NCI-H1694 (cell line): ENCODE measurements at regions not wholly inside any gene's neighbourhood (a gene's known extent, or its start where the extent isn't known, plus 50 kb on each side); places are given as distances from the start of the nearest gene placed in this dataset.
"Not testable (repeated sequence)": the region's sequence is repeated elsewhere in the genome, so short reads cannot be mapped to it uniquely, and the experiment has no call there.

Experiments
- DNase-seq: peaks from one replicate; lab custom pipeline; 2025; lab: John Stamatoyannopoulos, UW

DNA sequence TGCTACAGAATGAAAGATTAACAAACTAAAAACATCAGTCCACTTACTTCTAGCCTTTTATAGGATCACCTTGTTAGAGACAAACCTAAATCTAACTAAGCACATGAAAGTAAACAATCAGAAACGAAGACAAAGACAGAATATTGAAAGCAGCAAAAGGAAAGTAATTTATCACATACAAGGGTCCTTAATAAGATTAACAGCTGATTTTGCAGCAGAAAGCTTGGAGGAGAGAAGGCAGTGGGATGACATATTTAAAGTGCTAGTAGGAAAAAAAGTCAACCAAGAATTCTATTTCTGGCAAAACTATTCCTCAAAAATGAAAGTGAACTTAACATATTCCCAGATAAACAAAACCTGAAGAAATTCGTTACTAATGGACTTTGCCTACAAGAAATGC lies 286.4 kb downstream of the RWDD3 start:
- DNase-seq = no peak

DNA sequence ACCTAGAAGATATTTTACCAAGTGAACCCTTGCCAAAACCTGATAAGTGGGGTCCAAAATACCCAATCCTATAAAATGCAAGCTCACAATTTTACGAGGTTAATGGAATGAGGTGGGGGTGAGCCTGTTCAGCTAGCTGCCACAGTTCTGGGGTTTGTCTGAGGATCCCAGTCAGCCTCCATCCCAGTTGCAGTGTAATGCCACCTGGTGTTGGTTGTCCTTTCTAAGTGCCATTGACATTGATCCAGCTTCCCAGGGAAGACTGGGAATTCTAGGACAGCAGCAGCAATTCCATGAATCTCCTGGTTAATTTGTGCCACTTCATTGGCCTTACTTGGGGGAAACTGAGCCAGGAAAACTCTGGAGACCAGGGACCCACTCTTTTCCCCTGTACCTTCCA lies 298.3 kb downstream of the RWDD3 start:
- DNase-seq = no peak

DNA sequence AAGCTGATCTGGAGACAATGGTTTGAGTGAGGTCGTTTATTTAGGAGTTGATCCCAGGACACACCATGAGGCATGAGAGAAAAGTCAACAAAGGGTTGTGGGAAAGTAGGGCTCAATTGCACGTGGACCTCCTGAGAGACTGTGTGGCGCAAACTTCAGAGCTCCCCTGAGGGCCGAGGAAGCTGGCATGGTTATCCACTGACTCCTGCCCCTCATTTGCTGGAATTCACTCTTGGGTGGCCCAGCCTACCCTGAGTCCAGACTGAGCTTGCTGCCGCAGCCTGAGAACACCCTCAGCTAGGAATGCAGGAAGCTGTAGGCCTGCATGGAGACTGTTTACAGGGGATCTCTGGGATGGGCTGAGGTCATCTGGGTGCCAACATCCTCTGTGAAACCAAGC lies 301.0 kb downstream of the RWDD3 start:
- no peak for DNase-seq

DNA sequence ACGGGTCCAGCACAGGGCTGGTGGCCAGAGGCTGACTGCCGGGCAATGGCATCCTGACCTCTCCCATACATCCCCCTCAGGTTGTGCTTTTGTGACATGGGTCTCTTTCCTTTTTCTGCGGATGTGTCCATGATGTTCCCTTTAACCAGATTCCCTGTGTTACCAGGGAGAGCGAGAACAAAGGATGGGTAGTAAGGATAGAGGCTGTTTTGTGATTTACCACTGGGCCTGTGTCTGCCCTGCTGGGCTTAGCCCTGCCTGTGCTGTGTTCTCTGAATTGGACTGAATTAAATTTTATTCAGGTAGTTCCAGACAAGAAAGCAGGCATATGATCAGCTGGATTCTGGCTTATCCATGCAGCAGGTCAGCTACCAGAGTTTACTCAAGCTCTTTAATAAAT lies 301.6 kb downstream of the RWDD3 start:
- no peak for DNase-seq

DNA sequence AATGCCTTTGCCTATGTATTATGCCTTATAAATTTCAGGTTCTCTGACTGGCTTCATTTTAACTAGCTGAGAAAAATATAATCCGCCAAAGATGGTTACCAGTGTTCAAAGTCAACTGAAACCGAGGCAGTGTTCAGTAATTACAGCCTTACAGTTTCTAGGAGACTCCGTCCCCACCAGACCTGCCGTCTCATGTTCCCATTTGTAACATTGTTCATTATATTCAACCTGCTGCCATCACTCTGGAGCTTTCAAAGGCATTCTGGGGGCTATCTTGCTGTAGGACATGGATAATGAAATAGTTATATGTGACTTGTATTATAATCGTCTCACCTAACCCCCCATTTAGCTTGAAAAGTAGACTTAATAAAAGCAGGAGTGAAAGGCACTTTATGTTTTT lies 302.5 kb downstream of the RWDD3 start:
- DNase-seq = no peak

DNA sequence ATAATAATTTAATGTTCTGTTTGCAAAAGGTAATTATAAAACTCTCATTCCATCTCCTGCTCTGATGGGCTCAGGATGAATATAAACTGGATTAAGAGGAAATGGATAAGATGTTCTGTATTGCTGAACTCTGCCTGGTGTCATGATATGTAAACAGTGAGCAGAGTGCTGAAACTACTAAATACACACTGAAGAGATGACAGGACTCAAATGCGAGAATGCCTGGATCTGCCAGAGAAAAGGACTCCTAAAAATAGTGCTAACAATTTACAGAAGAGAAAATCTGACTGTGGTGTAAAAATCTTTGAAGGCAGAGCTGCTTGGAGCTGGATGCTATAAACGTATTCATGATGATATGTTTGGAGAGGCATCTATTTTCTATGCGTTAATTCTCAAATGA lies 303.2 kb downstream of the RWDD3 start:
- no peak for DNase-seq

DNA sequence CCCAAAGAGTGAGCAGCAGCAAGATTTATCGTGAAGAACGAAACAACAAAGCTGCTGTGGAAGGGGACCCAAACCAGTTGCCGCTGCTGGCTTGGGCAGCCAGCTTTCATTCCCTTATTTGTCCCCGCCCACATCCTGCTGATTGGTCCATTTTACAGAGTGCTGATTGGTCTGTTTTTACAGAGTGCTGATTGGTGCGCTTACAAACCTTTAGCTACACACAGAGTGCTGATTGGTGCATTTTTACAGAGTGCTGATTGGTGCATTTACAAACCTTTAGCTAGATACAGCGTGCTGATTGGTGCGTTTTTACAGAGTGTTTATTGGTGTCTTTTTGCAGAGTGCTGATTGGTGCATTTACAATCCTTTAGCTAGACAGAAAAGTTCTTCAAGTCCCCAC lies 304.2 kb downstream of the RWDD3 start:
- not testable (repeated sequence) for DNase-seq

DNA sequence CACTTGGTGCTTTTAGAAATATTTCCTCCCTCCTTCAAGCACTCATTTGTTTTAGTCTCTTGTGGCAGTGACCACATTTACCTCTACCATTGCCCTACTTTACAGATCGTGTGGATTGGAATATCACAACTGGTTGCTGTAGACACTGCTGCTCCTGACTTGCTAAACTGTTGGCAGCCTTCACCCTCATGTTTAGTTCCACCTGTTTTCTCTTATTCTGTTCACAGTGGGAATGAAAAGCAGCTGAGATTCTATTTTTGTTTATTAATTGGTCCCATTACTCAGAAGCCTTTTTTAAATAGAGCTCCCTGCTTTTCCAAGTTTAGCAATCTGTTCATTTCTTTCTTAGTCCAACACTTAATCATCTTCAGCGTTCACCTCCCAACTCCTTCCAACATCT lies 308.9 kb downstream of the RWDD3 start:
- DNase-seq = no peak

DNA sequence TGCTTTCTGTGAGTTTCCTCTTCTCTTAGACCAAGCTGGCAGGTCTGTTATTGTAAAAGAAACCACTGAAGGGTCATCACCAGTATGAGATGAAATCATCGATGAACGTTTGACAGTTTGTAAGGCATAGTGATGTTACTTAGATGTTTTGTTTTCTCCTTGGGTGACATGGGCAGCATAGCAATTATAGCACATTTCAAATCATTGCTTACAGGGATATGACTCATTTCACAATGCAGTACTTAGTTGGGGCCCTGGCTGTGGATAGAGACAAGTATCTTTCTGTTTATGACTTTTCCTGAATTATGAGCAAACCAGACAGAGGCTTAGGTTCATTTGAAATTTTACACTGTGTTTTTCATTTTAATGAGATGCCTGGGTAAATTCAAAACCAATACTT lies 313.0 kb downstream of the RWDD3 start:
- no peak for DNase-seq

DNA sequence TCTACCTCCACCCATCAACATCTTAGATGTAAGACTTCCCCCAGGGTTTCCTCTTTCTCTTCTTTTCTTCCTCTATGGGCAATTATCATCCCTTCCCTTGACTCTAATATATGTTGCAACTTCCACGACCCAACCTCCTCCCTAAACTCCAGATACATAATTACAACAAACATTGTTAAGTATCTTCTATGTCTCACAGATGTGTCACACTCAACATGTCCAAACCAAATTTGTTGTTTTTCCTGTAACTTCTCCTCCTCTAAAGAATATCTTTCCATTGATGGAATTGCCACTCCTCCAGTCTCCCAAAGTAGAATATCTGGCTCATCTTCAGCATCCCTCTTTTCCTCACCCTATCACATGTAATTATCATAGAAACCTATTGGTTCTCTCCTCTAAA lies 314.2 kb downstream of the RWDD3 start:
- no peak for DNase-seq

DNA sequence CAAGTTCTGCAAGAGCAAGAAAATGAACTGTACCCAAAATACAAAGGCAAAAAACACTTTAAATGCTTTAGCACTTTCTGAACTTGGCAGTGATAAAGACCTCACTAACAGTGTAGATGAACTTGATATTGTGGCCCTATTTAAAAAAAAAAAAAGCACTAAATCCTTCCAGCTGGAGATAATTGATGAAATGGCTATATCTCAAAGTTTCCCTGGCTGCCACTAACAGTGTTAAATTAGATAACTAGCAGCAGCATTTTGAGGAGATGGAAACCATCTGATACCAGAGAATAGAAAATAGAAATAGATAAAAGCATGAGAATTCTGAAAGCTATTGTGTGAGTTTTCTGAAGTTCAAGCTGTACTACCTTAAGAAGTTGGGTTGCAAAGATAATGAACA lies 317.2 kb downstream of the RWDD3 start:
- no peak for DNase-seq

DNA sequence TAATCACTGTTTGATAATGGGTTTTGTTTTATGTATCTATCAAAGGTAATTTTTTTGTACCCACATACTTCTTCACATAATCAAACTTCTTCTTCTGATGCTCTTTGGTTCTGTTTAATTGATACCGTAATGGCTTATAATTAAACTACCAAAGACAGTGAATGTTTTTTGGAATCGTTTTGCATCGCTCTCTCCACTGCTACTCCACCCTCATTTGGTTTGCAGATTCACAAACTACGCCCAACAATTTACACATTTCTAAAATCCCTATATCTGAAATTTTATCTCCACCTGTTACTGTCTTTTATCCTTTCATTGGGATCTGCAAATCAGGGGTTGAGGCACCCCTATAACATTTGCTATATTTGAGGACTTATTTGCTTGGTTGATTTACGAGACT lies 319.6 kb downstream of the RWDD3 start:
- DNase-seq = no peak

DNA sequence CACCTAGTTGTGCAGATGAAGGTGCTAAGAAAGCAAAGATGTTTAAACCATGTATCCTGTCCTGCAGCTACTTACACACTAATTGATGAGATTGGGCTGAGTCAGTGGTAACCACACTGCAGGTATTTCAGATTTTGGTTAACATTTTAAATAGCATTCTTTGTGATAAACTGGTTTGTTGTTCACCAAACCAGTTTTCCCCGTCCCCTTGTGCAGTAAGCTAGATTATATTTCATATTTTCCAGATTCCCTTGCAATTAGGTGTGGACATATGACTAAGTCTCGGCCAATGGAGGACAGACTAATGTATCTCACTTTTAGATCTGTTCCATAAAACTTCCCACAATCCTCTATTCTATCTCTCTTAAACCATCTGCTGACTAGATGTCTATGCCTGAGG lies 320.4 kb downstream of the RWDD3 start:
- no peak for DNase-seq

DNA sequence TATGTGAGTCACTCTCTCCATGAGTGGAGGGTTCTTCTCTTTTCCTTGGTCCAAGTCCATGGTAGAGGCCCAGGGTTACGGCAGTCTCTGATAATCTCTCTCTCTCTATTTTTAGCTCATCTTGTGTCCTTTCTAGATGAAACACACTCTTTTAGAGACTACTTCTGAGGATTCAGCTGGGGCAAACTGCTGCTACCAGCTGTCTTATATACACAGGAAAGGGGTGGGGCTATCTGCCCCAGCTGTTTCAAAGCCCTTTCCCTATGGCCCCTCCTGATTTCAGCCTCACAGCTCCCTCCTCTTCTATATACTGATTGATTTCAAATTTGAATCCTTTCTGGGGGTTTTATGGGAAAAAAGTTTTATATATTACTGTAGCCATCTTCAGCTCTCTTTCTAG lies 324.8 kb downstream of the RWDD3 start:
- no peak for DNase-seq

DNA sequence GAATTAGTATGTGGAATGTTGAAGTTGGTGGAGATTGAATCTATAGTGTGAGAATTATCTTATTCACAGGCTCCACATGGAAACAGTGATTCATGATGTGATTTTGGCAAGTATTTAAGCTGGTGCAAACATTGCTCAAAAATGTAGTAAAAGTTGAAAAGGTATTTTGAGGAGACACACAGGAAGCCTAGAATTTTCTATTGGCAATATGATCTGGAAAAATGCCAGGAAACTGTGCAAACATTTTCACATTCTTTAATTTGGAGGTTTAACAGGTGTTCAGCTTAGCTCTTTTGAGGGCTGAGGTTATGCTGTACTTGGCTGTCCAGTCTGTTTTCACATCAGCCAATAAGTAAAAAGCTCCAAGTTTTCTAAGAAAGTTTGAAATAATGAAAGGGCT lies 327.3 kb downstream of the RWDD3 start:
- no peak for DNase-seq

DNA sequence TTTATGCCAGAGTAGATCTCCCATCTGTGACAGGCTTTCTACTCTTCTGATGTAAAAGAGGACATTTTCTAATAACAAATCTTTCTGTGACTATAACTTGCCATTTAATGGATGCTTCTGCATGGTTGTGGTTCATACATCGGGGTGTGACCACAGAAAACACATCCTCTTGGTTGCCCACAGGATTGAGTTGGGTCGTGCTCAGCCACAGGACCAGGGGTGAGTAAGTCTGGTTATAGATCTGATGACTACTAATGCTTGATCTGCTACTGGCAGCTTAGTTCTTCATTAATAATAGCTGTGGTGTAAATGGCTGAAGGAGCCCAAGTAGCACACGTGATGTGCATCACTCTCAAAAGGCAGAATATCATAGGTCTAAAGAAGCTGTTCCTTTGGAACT lies 328.2 kb downstream of the RWDD3 start:
- DNase-seq = no peak

DNA sequence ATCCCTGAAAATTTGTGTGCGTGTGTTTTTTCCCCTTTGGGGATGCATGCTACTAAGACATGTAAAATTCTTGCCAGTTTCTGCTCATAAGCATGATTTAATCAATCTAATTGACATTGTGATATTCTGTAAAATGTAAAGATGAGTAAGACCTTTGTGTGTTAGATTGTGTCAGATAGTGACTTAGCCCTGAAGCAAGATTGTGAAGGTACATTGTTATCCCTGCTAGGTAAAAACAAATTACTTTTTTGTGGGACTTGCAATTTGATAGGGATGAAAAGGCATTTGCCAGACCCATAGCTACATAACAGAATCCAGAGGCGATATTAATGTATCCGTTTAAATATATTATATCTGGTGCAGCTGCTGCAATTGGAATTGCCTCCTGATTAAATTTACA lies 338.0 kb downstream of the RWDD3 start:
- DNase-seq = no peak

DNA sequence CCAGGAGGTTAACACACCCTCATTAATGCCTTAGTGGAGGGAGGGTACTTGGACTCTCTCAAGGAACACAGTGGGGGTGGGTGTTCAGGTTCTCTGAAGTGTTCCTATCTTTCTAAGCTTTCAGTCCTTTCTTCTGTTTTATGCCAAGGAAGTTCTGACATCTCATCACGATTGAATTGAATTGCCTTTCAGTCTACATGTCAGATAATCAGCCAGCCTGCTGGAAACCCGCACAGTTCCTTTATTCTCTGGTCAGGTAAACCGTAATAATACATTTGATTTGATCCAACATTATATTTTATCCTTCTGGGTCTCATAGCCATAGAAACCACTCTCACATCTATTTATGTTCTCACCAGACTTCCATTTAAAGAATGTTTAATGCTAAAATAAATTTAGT lies 339.0 kb downstream of the RWDD3 start:
- no peak for DNase-seq

DNA sequence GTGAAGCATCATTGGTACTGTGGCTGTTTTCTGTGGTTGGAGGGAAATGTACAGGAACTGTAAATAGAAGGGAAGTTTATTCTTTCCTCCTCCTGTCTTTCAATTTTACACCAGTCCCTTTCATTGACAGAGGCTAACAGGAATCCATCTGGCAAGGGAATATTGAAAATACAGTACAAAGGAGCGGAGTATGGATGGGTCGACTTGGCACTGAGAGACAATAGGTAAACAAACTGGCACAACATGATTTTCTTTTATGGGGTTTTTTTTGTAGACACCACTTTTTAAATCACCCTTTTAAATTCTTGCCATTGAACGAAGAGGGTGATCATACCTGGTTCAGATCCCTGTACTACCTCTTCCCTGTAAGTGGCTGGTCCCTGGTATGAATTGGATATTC lies 341.3 kb downstream of the RWDD3 start:
- no peak for DNase-seq

DNA sequence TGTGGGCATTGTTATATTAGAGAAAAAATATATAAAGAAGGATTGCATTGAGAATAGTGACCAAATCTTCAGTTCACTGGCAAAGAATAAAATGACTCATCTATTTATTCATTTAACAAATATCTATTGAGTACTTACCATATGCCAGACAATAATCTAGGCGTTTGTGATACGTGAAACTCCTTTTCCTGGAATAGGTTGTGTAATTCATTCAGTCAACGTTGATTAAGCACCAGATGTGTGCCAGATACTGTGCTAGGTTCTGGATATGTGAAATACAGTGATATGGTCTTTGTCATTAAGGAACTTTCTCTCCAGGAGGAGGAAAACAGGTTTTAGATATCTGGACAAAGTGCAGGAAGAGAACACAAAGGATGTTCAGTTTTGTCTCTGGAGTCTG lies 344.5 kb downstream of the RWDD3 start:
- DNase-seq = no peak

DNA sequence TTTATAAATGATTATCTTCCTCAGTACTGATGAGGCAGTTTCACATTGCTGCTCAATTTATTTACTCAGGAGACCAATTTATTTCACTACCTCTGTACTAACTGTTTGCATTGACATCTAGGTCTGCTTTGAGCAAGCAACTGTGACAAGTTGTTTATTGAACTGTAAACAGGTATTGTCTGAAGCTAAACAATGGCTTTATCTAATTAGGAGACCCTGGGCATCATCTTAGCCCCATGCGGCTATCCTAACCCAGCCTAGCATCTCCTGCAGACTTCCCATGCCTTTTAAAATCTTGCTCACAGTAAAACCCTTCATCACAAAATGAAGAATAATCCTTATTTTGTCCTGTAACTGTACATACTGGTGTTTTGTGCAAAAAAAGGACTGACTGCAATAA lies 348.2 kb downstream of the RWDD3 start:
- DNase-seq = no peak

DNA sequence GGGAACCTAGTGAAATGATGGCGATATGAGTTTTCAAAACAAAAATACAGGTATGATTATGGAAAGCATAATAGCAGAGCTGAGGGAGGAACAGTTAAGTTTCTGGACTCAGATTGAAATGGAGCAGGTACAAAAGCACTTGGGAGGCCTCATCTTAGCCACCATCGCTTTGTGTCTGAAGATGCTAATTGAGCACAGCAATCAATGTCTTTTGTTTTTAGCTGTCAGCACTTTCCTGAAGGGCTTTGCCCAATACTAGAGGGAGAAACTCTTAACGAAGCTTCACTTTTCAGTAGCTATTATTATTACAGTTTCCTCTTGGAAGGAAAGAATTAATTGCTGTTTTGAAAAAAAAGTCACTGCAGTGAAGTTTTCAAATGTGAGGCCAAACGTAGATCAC lies 348.7 kb downstream of the RWDD3 start:
- DNase-seq = no peak

DNA sequence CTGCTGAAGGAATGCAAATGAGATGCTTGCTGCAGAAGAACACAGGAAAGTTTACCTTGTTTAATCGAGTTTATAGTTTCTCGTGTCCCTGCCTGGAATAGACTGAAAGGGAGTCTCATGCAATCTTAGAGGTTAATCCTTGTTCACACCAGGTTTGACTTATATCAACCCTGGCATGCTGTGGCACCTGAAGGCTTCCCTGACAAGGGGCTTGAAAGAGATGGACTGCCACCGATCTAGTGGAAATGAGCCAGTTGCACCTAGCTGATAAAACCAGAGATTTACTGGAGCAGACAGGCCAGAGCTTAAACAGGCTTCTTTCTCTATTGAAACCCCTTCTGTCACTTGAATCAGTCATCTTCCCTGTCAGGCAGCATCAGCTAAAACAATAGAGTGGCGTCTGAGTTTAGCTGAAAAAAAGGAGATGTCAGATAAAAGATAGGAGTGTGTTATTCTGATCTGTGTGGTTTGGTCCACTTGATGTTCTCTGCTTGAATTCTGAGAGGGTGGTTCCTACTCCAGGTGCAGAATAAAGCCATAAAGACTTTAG lies 349.7 kb downstream of the RWDD3 start:
- DNase-seq = no peak

DNA sequence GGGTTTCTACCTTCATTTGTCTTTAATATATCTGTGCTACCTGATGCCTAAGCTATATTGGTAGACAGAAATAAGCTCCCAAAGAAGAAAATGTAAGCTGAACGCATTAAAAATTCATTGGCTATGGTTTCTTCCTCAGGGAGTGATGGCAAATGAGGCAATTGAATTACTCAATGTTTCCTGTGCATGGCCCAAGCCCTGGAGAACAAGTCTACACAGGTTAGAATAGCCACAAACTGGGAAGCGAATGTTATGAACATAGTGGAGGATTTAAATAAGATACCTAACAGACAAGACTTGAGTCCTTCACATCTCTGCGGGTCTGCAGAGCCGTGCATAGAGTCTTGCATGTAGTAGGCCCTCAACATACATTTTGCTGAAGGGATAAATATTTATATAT lies 350.3 kb downstream of the RWDD3 start:
- DNase-seq = no peak

DNA sequence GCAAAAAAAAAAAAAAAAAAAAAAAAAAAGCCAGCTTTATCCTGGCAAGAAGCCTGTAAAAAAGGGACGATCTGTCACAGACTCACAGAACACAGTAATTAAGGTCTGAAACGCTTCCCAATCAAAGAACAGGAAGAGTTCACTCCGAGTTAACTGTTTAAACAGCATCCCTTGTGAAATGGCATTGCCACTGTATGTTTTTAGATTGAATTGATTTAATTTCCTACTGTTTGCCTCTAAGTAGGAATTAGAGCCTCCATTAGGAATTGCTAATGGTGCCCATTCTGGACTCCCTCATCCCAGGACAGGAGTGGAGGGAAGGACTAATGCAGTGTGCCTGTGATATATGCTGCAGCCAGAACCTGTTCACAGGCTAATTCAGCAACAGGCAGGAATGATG lies 370.8 kb downstream of the RWDD3 start:
- peak; percentile 68 for DNase-seq
